ENCODE measurements at regions not wholly inside any gene's neighbourhood (a gene's known extent, or its start where the extent isn't known, plus 50 kb on each side); places are given as distances from the start of the nearest gene placed in this dataset.
"Not testable (repeated sequence)": the region's sequence is repeated elsewhere in the genome, so short reads cannot be mapped to it uniquely, and the experiment has no call there.

GRCh38 chr1:58941471-58942289 lies 157.8 kb upstream of the JUN start:
- no peak for DNase-seq

- no peak for DNase-seq
Measured at GRCh38 chr1:58942759-58943191, 158.9 kb upstream of the JUN start.

DNA sequence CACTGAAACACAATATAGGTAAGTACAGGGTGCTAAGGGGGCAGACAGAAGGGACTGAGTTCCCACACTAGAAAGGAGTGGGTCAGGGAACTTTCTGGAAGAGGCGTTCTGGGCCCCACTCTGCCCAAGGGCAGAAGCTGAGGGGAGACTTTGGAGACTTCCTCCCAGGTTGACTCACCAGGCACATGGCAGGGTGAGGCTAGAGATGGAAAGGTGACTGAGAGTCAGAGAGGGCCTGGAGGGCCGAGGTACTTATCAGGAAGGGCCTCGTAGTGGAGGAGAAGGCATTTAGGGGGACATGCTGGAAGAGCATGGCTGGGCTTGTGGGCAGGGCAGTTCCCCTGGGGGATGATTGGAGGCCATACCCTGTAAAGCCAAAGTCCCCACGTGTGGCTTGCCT lies 159.9 kb upstream of the JUN start:
- DNase-seq: no peak

DNA sequence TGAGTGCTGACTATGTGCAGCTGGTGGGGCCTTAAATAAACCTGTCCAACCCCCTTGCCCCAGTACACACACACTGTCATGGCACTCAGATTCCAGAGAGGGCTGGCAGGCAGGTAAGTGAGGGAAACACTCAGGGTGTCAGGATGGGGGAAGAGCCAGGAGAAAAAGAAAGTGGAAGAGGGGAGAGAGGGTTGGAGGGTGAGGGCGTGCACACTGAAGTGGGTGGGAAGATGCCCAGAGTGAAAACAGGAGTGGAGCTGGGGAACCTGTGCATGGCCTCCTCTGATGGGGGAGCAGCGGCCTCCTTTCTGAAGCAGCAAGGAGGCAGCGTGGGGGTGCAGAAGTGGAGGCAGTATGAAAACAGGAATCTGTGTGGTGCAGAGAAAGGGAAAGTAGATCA lies 160.6 kb upstream of the JUN start:
- DNase-seq: no peak

- no peak for DNase-seq
Measured at GRCh38 chr1:58946390-58946789, 162.5 kb upstream of the JUN start.

GRCh38 chr1:58948671-58949070 lies 164.8 kb upstream of the JUN start:
- no peak for DNase-seq

GRCh38 chr1:58949551-58950220 lies 165.8 kb upstream of the JUN start:
- no peak for DNase-seq

DNA sequence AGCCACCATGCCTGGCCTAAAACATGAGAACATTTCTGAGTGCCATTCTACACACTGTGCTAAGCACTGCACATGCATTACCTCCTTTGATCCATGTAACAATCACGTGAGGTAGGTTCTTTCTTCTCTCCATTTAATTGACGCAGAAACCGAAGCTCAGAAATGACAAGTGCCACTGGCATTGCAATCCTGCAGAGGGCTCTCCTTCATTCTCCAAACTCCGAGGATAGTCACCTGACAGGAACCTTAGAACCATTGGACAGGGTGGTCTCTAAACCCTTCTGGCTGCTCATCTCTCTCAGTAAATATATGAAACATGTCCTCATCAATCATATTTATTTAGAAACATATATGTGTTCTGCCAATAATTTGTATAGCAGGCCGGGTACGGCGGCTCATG lies 167.1 kb upstream of the JUN start:
- no peak for DNase-seq

DNA sequence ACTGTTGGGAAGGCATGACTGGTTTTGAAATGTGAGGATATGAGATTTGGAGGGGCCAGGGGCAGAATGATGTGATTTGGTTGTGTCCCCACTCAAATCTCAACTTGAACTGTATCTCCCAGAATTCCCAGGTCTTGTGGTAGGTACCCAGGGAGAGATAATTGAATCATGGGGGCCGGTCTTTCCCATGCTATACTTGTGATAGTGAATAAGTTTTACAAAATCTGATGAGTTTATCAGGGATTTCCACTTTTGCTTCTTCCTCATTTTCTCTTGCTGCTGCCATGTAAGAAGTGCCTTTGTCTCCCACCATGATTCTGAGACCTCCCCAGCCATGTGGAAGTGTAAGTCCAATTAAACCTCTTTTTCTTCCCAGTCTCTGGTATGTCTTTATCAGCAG lies 170.1 kb upstream of the JUN start:
- DNase-seq: not testable (repeated sequence)

DNA sequence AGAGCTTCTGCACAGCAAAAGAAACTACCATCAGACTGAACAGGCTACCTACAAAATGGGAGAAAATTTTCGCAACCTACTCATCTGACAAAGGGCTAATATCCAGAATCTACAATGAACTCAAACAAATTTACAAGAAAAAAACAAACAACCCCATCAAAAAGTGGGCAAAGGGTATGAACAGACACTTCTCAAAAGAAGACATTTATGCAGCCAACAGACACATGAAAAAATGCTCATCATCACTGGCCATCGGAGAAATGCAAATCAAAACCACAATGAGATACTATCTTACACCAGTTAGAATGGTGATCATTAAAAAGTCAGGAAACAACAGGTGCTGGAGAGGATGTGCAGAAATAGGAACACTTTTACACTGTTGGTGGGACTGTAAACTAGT lies 179.4 kb upstream of the JUN start:
- not testable (repeated sequence) for DNase-seq

- no peak for DNase-seq
Measured at GRCh38 chr1:58964428-58964827, 180.6 kb upstream of the JUN start.

DNA sequence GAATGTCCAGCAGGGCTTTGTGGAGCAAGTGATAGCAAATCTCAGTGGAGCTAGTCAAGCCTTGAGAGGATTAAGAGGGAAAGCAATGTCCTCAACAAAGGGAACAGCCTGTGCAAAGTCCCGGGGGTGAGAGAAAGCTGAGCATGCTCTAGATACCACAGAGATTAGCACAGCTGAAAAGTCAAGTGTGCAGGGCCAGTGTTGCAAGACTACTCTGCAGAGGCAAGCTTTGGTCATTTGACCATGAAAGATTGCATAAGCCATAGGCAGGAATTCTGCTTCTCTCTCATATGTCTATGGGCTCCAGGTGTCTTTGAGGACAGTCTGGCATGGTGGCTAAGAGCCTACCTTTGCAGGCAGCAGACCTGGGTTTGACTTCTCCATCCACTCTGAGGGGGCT lies 181.0 kb upstream of the JUN start:
- DNase-seq: no peak

- DNase-seq: no peak
Measured at GRCh38 chr1:58966103-58966916, 182.5 kb upstream of the JUN start.

DNA sequence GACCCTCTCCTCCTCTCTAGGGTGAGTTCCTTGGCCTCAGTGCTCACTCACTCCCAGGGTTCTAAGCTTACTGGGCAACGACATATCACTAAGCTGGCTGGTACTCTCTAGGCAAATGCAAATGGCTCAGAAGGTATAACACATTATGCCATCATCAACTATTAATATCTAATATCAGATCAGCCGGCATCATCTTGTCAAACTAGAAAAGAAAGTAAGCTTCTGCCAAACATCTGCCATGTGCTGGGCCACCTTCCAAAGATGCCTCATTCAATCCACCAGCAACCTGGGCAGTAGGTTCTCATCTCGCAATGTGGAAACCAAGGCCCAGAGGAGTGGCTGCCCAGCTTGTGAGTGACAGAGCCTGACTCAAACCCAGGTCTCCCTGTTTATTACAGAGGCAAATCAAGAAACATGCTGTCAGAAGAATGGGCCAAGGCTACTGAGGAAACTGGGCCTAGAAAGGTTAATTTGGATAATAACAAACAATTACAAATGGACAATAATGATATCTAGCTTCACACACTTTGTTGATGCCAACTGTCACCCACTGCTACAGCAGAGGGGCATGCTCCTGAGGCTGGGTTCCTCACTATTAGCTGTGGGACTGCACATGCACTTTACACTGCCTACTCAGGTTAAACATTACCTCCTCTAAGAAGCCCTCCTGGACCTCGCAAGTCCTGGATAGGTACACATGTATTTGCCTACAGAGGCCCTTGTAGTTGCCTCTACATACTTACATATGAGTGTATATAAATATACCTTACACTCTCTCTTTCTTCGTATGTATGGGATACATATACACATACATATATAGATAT lies 183.3 kb upstream of the JUN start:
- no peak for DNase-seq

- no peak for DNase-seq
Measured at GRCh38 chr1:58968360-58968952, 184.6 kb upstream of the JUN start.

DNA sequence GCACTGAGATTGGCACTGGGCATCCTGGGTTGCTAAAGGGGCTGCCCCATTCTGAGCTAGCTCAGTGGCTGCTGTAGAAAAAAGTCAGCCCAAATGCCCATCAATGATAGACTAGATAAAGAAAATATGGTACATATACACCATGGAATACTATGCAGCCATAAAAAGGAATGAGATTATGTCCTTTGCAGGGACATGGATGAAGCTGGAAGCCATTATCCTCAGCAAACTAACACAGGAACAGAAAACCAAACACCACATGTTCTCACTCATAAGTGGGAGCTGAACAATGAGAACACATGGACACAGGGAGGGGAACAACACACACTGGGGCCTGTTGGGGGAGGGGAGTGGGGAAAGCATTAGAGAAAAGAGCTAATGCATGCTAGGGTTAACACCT lies 185.3 kb upstream of the JUN start:
- not testable (repeated sequence) for DNase-seq

GRCh38 chr1:58971629-58972140 lies 187.8 kb upstream of the JUN start:
- DNase-seq: no peak

- no peak for DNase-seq
Measured at GRCh38 chr1:58975888-58976287, 192.0 kb upstream of the JUN start.

GRCh38 chr1:58976294-58976693 lies 192.4 kb upstream of the JUN start:
- no peak for DNase-seq

DNA sequence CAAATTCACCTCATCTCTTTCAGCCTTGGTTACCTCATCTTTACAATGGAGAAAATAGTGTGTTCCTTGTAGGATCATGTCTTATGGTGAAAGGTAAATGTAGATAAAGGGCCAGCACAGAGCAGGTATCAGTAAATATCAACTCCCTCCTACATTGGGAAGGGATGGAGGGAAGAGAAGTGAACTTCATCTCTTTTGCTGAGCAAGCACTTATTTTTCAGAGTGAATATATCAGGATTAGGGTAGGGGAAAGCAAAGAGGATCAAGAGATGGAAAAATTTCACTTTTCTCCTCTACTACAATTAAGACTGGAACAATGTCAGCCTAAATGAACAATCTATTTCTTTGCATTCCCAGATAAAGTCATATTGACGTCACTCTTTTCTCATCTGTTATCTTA lies 193.8 kb upstream of the JUN start:
- no peak for DNase-seq

GRCh38 chr1:58978096-58978495 lies 194.2 kb upstream of the JUN start:
- no peak for DNase-seq

GRCh38 chr1:58979086-58979485 lies 195.2 kb upstream of the JUN start:
- no peak for DNase-seq

All from cortex of kidney (tissue), 1 donor.